ENCODE measurements at regions not wholly inside any gene's neighbourhood (a gene's known extent, or its start where the extent isn't known, plus 50 kb on each side); places are given as distances from the start of the nearest gene placed in this dataset.
A peak's percentile ranks its signal among the peaks of the same experiment; 100 is the strongest.
"Not testable (repeated sequence)": the region's sequence is repeated elsewhere in the genome, so short reads cannot be mapped to it uniquely, and the experiment has no call there.

DNA sequence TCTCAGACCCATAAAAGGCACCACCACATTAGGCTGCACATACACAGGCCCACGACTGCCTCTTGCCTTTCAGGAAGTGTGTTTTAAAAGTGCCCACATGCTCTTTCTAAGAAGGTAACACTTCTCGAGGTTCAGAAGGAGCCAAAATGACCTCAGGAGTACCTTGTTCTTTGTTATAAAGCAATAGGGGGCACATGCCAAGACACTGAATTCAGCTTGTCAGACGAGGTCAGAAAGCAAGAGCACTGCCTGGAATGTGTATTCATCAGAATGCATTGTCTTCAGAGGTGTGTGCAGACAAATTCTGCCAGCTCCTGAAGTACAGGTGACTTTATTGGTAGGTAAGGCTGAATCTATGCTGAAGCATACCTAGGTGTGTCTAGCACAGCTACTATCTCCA is 114.5 kb upstream of the IRX1 start:
- DNase-seq = no peak

GRCh38 chr5:3475674-3476073 is 120.0 kb upstream of the IRX1 start:
- DNase-seq = no peak

GRCh38 chr5:3466392-3466791 is 129.2 kb upstream of the IRX1 start:
- no peak for DNase-seq

DNA sequence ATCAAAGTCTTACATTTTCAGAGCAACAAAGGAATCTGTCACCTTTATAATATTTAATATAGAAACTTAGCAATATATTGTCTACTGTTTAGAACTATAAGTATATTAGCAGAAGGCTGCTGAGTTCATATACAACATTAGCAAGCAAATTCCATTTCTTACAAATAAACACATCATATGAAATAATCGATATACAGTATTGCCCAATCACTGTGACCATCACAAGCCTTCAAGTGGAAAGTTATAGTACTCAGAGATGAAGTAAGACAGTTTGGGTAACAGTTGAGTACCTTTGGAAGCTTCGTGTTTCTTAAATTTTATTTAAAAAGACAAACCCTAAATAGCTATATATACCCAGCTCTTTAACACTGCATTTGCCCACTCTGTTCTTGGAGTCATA is 135.2 kb upstream of the IRX1 start:
- no peak for DNase-seq

GRCh38 chr5:3456121-3456681 is 139.4 kb upstream of the IRX1 start:
- no peak for DNase-seq

DNA sequence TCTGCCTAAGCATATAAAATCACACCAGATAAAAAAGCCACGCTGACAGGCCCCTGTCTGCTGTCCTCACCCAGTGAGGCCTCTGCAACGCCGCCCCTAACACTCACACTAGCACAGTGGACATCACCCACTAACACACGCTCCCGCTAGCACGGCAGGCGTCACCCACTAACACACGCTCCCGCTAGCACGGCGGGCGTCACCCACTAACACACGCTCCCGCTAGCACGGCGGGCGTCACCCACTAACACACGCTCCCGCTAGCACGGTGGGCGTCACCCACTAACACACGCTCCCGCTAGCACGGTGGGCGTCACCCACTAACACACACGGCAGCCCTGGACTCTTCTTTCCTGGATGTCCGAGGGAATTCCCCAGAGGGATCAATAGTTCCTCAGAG is 141.6 kb upstream of the IRX1 start:
- DNase-seq = not testable (repeated sequence)

- DNase-seq = no peak
Measured at GRCh38 chr5:3452622-3453021, 143.0 kb upstream of the IRX1 start.

DNA sequence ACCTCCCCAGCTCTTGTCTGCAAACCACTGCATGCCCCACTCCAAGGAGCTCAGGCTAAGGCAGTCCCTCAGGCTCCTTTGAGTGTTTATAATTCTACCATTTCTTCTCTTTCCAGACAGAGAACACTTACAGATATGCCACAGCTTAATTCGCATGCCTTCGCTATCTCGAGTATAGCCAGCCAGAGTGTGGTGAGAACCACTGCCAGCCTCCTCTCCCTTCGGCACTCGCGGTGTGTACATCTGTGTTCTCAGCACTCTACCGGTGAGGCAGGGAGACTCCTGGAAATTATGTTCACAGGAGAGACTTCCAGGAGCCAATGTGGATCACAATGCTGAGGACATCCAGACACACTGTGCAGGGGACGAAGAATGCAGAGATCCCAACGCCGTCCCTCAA is 143.7 kb upstream of the IRX1 start:
- DNase-seq = no peak

GRCh38 chr5:3449481-3449880 is 146.2 kb upstream of the IRX1 start:
- no peak for DNase-seq

- no peak for DNase-seq
Measured at GRCh38 chr5:3446410-3446809, 149.2 kb upstream of the IRX1 start.

- DNase-seq = not testable (repeated sequence)
Measured at GRCh38 chr5:3445517-3445916, 150.1 kb upstream of the IRX1 start.

- DNase-seq = no peak
Measured at GRCh38 chr5:3432135-3432534, 163.5 kb upstream of the IRX1 start.

GRCh38 chr5:3430691-3431090 is 164.9 kb upstream of the IRX1 start:
- DNase-seq = no peak

GRCh38 chr5:3429962-3430361 is 165.7 kb upstream of the IRX1 start:
- DNase-seq = peak; percentile 19

DNA sequence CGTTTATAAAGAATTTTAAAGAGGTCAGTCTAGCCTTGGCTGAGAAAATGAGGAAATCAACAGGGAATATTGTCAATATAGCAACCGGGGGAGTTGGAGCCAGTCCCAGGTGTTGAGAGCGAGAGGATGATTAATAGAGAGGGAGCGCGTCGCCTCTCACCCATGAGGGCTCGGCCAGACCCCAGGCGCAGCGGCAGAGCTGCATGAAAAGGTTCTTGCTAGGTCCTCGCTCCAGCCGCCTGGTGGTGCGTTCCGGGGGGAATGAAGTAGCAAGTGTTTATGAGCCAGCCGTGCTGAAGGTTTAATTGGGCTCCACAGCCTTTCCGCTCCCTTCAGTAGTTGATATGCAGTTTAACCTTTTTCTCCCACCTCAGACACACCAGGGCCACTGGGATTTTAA is 167.3 kb upstream of the IRX1 start:
- DNase-seq = no peak

DNA sequence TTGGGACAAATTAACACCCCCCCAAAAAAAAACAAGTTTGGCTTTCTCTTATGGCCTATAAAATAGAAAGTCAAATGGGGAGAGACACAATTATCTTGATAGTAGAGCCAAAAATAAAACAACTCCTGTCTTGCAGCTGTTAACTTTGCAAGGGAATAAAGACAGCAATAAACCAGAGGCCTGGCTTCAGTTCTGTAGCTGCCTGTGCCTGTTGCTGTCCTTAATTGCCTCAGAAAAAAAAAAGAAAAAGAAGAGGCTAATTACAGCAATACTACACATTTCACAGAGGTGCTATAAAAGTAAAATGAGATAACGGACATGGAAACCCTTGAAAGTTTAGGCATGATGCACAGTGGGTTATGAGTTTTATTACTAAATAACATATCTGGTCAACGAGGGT is 170.7 kb upstream of the IRX1 start:
- no peak for DNase-seq

- DNase-seq = peak; percentile 53
Measured at GRCh38 chr5:3417376-3417943, 178.2 kb upstream of the IRX1 start.

- no peak for DNase-seq
Measured at GRCh38 chr5:3414371-3414770, 181.3 kb upstream of the IRX1 start.

DNA sequence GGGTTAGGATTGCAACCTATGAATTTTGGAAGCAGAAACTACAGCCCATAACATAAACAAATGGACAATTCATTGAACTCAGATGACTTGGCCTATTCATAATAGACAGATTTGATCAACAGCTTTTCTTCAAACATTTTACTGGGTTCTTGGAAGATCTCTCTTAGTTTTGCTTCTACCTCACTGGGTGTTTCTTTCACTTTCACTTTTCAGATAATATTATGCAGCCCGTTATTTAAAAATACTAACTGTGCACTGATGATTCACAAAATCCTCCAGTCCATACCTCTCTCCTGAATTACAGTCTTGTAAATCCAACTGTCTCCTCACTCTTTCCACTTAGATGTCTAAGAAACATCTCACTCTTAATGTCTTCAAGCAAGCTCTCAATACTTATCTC is 183.5 kb upstream of the IRX1 start:
- DNase-seq = no peak

DNA sequence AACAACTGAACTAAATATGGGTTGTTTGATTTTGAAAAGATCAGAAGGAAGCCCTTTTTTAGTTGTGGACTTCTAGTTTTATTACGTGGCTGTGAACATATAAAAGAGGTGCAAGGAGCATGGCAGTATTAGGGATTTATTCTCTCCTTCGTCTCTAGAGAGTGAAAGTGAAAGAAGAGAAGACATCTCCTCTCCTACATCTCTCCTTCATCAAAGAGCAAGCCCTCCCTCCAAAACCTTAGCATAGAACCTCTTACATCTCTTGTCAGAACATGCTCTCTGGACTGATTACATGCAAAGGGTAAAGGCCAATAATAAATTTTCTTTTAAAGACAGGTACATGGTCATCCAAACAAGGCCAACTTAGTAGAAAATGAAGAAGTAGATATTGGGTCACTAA is 184.3 kb upstream of the IRX1 start:
- DNase-seq = no peak

GRCh38 chr5:3401635-3402034 is 194.0 kb upstream of the IRX1 start:
- DNase-seq = no peak

DNA sequence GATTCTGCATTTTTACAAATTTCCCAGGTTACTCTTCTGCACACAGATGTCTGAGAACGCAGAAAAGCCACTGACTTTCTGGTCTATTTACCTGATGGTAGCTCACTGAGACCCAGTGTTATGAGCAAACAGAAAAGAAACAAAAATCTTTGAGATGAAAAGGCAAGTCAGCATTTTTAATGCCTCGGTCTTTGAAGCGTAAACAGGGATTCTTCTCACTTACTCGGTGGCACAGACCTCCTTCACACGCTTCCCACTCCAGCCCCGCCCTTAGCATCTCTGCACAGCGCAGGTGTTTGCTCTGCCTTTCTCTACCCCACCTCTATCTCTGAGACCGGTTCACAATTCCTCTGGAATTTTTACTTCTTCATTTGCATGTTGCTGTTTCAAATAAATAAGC is 195.0 kb upstream of the IRX1 start:
- DNase-seq = peak; percentile 57

DNA sequence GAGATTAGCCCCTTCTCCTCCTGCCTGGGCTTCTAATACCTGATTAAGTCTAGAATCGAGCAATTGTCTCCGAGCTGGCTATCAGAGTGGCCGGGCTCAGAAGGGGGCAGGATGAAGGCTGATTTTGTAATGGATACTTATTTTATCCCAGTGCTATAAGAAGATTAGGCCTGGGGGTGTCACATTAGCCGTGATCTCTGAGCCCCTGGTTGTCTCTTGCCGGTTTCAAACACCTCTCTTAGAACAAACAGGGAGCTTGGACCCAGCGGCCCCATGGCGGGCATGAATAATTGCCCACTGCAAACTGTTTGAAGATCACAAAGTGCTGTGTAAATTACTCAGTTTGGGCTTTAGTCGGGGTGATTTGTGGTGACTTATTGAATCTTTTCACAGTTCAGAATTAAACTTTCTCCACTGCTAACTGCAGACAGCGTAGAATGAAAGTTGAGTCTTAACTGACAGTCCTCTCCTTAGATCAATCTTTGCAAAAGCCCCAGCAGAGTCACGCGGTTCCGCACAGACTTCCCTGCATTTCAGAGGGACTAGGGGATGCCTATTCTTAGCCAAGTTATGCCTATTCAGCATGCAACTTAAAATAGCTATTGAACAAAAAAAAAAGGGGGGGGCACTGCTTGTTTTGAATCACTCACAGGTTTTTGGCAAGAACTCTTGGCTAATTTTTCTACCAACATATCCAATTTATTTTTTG is 200.6 kb upstream of the IRX1 start:
- peak; percentile 75 for DNase-seq

DNA sequence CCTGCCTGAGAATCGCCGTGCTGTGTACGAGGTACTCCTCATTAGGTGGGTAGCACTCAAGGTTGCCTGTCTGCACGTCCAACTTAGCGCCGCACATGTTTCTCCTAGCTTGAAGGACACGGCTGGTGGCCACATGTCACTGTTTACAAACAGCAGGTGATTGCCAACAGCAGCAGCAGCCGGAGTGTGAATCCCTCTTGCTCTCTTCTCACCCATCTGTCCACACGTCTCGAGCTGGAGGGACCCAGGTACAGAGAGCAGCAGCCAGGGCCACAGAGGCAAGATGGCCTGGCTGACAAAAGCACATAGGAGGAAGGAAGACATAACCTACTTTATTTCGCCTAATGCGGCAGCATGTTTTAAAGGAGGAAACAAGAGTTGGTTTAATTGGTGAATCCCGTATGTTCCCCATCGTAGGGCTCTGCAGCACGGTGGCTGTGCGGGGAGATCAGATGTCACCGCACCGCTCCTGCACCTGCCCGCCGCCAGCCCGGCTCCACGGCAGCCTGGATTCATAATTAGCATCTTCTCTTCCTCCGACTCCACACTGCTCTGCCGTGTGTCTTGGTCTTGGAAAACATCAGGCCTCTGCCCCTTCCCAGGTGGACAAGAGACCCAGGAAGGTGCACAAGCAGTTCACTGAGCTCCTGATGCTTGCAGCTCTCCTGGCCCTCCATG is 201.6 kb upstream of the IRX1 start:
- DNase-seq = no peak
